ENCODE measurements at regions not wholly inside any gene's neighbourhood (a gene's known extent, or its start where the extent isn't known, plus 50 kb on each side); places are given as distances from the start of the nearest gene placed in this dataset.
"Not testable (repeated sequence)": the region's sequence is repeated elsewhere in the genome, so short reads cannot be mapped to it uniquely, and the experiment has no call there.

DNA sequence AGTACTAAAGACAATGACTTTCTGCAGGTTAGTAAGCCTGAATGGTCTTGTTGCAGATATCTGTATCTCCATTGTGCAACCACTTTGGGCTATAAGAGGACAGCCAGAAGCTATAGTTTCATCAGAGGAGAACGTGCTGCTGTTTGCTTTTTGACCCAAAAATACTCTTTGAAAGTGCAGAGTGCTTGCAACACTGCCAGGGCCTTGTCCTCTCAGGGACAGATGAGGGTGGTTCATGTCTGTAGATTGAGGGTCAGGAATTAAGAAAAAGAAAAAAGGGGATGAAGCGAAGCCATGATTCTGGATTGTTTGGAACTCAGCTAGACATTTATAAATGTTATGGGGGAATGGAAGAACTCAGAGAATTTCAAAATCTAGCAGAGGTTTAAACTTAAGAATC, 212.5 kb downstream of the SEC23IP start:
- TF ChIP-seq POLR2AphosphoS5 (IDR thresholded peaks at IDR 0.05) (no peak), CTCF (IDR thresholded peaks at IDR 0.05 in 8 of 11, conservative IDR thresholded peaks at IDR 0.05 in 3 of 11) (no peak), POLR2A (IDR thresholded peaks at IDR 0.05) (no peak)
- H3K9me3 ChIP-seq, result no peaks in the 10 kb centered on the region
- 57 to 81% (median 70%) methylated on average over 2 of the region's 2 CpGs for WGBS, 5 donors
- peaks cover 0 to 18% (median 0%) of the 10 kb centered on the region in 7 donors for H3K27me3 ChIP-seq (replicated peaks in 1 of 7)
- no peak overlapping the region for H3K4me3 ChIP-seq
- H3K36me3 ChIP-seq, result no peaks in the 10 kb centered on the region
- H3K4me1 ChIP-seq, result no peaks in the 10 kb centered on the region
- H3K27ac ChIP-seq, result no peak overlapping the region
- intact Hi-C loops (cut with DNase I; ENCODE audit: low total_unique reads), result no loop called here
- no peak for DNase-seq

DNA sequence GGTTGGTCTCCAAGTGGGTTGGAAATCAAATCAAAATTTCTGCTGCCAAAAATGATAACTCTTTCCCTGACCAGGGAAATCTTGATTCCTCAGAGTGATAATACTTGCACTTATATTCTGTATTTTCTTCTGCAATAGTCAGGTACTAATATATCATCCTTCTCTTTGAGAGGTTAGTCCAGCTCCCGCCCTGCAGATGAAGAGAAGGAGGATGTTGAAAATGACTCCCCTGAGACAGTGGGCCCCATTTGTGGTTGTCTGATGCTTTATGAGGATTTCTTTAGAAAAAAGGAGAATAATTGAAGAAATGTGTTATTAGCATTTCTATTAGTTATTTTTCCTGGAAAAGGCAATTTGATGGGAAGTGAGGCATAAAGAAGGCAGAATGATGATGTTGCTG, 213.0 kb downstream of the SEC23IP start:
- Histone ChIP-seq H3K4me3 (no peak overlapping the region), H3K4me1 (no peaks in the 10 kb centered on the region), H3K27me3 (replicated peaks in 1 of 7) (peaks cover 0 to 18% (median 0%) of the 10 kb centered on the region in 7 donors), H3K36me3 (no peaks in the 10 kb centered on the region), H3K27ac (no peak overlapping the region), H3K9me3 (no peaks in the 10 kb centered on the region)
- no peak for DNase-seq
- WGBS, 5 donors, result 38 to 70% (median 54%) methylated on average over 1 of the region's 1 CpG
- TF ChIP-seq POLR2A (IDR thresholded peaks at IDR 0.05), result no peak
- no peak for TF ChIP-seq POLR2AphosphoS5 (IDR thresholded peaks at IDR 0.05)
- no peak for TF ChIP-seq CTCF (IDR thresholded peaks at IDR 0.05 in 8 of 11, conservative IDR thresholded peaks at IDR 0.05 in 3 of 11)
- intact Hi-C loops (cut with DNase I; ENCODE audit: low total_unique reads), result no loop called here

DNA sequence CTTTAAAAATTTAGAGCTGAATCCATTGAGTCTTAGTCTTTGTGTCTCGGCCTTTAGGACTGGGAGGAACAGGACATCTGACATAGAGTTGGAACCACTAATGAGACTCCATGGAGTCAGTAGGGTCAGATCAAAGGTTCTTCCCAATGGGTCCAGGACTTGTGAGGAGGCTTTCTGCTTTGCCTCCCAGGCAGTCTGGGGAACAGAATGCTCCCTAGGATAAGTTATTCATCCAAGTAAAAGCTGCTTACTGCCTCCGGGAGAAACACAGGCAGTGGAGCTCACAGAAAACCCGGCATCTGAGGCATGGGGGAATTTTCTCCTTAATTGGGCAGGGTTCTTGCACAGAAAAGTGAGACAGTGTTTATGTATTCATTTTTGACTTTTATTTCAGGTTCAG, 216.4 kb downstream of the SEC23IP start:
- 67 to 87% (median 82%) methylated on average over 3 of the region's 3 CpGs for WGBS, 5 donors
- no peak for TF ChIP-seq POLR2A (IDR thresholded peaks at IDR 0.05)
- no peak for TF ChIP-seq POLR2AphosphoS5 (IDR thresholded peaks at IDR 0.05)
- TF ChIP-seq CTCF (IDR thresholded peaks at IDR 0.05 in 8 of 11, conservative IDR thresholded peaks at IDR 0.05 in 3 of 11), result no peak
- no peak for DNase-seq
- no peak overlapping the region for H3K4me3 ChIP-seq
- H3K27ac ChIP-seq, result no peak overlapping the region
- no peaks in the 10 kb centered on the region for H3K9me3 ChIP-seq
- intact Hi-C loops (cut with DNase I; ENCODE audit: low total_unique reads), result no loop called here
- H3K36me3 ChIP-seq, result no peaks in the 10 kb centered on the region
- peaks cover 0 to 17% (median 0%) of the 10 kb centered on the region in 7 donors for H3K27me3 ChIP-seq (replicated peaks in 1 of 7)
- H3K4me1 ChIP-seq, result no peaks in the 10 kb centered on the region

DNA sequence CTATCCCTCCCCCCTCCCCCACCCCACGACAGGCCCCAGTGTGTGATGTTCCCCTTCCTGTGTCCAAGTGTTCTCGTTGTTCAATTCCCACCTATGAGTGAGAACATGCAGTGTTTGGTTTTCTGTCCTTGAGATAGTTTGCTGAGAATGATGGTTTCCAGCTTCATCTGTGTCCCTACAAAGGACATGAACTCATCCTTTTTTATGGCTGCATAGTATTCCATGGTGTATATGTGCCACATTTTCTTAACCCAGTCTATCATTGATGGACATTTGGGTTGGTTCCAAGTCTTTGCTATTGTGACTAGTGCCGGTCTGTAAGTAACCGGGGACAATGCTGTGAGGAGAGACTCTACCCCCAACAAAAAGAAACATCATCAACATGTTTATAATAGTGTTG, 217.2 kb downstream of the SEC23IP start:
- H3K27ac ChIP-seq; intact Hi-C loops (cut with DNase I; ENCODE audit: low total_unique reads); DNase-seq; H3K4me3 ChIP-seq; H3K4me1 ChIP-seq; H3K36me3 ChIP-seq; H3K9me3 ChIP-seq: not testable (repeated sequence)
- 86 to 100% (median 92%) methylated on average over 2 to 4 of the region's 4 CpGs for WGBS, 5 donors
- peaks cover 0 to 17% (median 0%) of the 10 kb centered on the region in 7 donors for H3K27me3 ChIP-seq (replicated peaks in 1 of 7)

- Histone ChIP-seq H3K9me3 (no peaks in the 10 kb centered on the region), H3K4me1 (no peaks in the 10 kb centered on the region), H3K27ac (no peak overlapping the region), H3K27me3 (replicated peaks in 1 of 7) (peaks cover 0 to 22% (median 0%) of the 10 kb centered on the region in 7 donors), H3K4me3 (no peak overlapping the region), H3K36me3 (no peaks in the 10 kb centered on the region)
- DNase-seq, result no peak
- WGBS, 5 donors, result 64 to 93% (median 77%) methylated on average over 1 of the region's 1 CpG
- no peak for TF ChIP-seq POLR2AphosphoS5 (IDR thresholded peaks at IDR 0.05)
- TF ChIP-seq CTCF (IDR thresholded peaks at IDR 0.05 in 8 of 11, conservative IDR thresholded peaks at IDR 0.05 in 3 of 11), result no peak
- no peak for TF ChIP-seq POLR2A (IDR thresholded peaks at IDR 0.05)
- intact Hi-C loops (cut with DNase I; ENCODE audit: low total_unique reads), result no loop called here
Measured at GRCh38 chr10:120110196-120110595, 217.7 kb downstream of the SEC23IP start.
